ENCODE measurements at regions not wholly inside any gene's neighbourhood (a gene's known extent, or its start where the extent isn't known, plus 50 kb on each side); places are given as distances from the start of the nearest gene placed in this dataset.
"Not testable (repeated sequence)": the region's sequence is repeated elsewhere in the genome, so short reads cannot be mapped to it uniquely, and the experiment has no call there.

DNA sequence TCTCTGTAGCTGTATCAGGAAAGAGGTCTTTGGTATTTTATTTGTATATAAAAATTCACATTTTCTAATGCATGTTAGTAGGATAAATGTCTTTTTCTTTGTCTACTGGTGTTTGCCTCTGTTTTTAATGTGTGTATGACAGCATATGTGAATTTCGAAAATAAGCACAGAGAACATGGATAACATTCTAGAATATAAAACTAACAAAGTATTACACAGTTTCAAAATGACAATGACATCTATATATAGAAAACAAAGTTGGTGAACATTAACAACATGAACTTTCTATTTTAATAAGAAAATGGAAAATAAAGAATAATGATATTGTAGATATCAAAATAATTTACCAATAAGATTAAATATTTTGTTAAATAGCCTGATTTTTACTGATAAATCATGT lies 608.0 kb downstream of the COL12A1 start:
- H3K9ac ChIP-seq (ENCODE audit: low read depth, low read length), result no peak overlapping the region
- H3K4me2 ChIP-seq (ENCODE audit: low read length), result no peak overlapping the region
- no peaks in the 10 kb centered on the region for H3K9me3 ChIP-seq (replicated peaks; ENCODE audit: low read length)
- H3K36me3 ChIP-seq (ENCODE audit: insufficient read depth, low read length), result no peaks in the 10 kb centered on the region
- H3K4me3 ChIP-seq (ENCODE audit: low read length), result no peak overlapping the region
- H3K4me1 ChIP-seq (ENCODE audit: control insufficient read depth, insufficient read depth, low read length), result peaks cover 20% of the 10 kb centered on the region
- no peaks in the 10 kb centered on the region for H3K27me3 ChIP-seq (ENCODE audit: control insufficient read depth, insufficient read depth, low read length)

- Histone ChIP-seq H3K4me1 (ENCODE audit: control insufficient read depth, insufficient read depth, low read length) (peaks cover 20% of the 10 kb centered on the region), H3K36me3 (ENCODE audit: insufficient read depth, low read length) (no peaks in the 10 kb centered on the region), H3K27me3 (ENCODE audit: control insufficient read depth, insufficient read depth, low read length) (no peaks in the 10 kb centered on the region), H3K9ac (ENCODE audit: low read depth, low read length) (no peak overlapping the region), H3K4me2 (ENCODE audit: low read length) (no peak overlapping the region), H3K4me3 (ENCODE audit: low read length) (no peak overlapping the region), H3K9me3 (replicated peaks; ENCODE audit: low read length) (no peaks in the 10 kb centered on the region)
These were observed 608.6 kb downstream of the COL12A1 start for GRCh38 chr6:74597266-74597665.

DNA sequence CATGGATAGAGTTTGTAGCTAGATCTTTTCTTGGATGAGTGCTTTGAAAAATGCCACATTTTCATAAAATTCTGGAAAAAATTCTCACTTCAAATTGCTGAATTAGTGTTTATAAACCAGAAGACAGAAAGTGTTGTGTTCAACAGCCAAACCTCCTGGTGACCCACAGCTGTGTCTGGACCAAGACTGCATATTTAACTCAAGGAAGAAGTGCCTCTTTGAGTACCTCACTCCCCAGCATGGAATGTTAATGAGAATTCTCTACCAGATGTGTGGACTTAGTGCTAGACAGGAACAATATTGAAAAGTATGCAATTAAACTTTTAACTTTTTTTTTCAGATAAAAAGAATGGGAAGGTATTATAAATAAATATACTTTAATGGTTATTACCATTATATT lies 609.3 kb downstream of the COL12A1 start:
- H3K4me2 ChIP-seq (ENCODE audit: low read length), result no peak overlapping the region
- H3K9me3 ChIP-seq (replicated peaks; ENCODE audit: low read length), result no peaks in the 10 kb centered on the region
- H3K36me3 ChIP-seq (ENCODE audit: insufficient read depth, low read length), result no peaks in the 10 kb centered on the region
- no peak overlapping the region for H3K9ac ChIP-seq (ENCODE audit: low read depth, low read length)
- H3K4me3 ChIP-seq (ENCODE audit: low read length), result no peak overlapping the region
- H3K4me1 ChIP-seq (ENCODE audit: control insufficient read depth, insufficient read depth, low read length), result peaks cover 19% of the 10 kb centered on the region
- H3K27me3 ChIP-seq (ENCODE audit: control insufficient read depth, insufficient read depth, low read length), result no peaks in the 10 kb centered on the region

GRCh38 chr6:74594350-74594749 lies 611.5 kb downstream of the COL12A1 start:
- not testable (repeated sequence) for H3K27me3 ChIP-seq (ENCODE audit: control insufficient read depth, insufficient read depth, low read length); H3K9ac ChIP-seq (ENCODE audit: low read depth, low read length); H3K4me3 ChIP-seq (ENCODE audit: low read length); H3K9me3 ChIP-seq (replicated peaks; ENCODE audit: low read length); H3K4me2 ChIP-seq (ENCODE audit: low read length); H3K36me3 ChIP-seq (ENCODE audit: insufficient read depth, low read length)
- H3K4me1 ChIP-seq (ENCODE audit: control insufficient read depth, insufficient read depth, low read length), result peaks cover 15% of the 10 kb centered on the region

- no peaks in the 10 kb centered on the region for H3K9me3 ChIP-seq (replicated peaks; ENCODE audit: low read length)
- no peak overlapping the region for H3K9ac ChIP-seq (ENCODE audit: low read depth, low read length)
- H3K4me3 ChIP-seq (ENCODE audit: low read length), result no peak overlapping the region
- no peaks in the 10 kb centered on the region for H3K36me3 ChIP-seq (ENCODE audit: insufficient read depth, low read length)
- peaks cover 4% of the 10 kb centered on the region for H3K4me1 ChIP-seq (ENCODE audit: control insufficient read depth, insufficient read depth, low read length)
- H3K4me2 ChIP-seq (ENCODE audit: low read length), result no peak overlapping the region
- H3K27me3 ChIP-seq (ENCODE audit: control insufficient read depth, insufficient read depth, low read length), result no peaks in the 10 kb centered on the region
These were observed 617.6 kb downstream of the COL12A1 start for GRCh38 chr6:74588094-74588832.

GRCh38 chr6:74587386-74587785 lies 618.5 kb downstream of the COL12A1 start:
- peaks cover 4% of the 10 kb centered on the region for H3K4me1 ChIP-seq (ENCODE audit: control insufficient read depth, insufficient read depth, low read length)
- no peaks in the 10 kb centered on the region for H3K36me3 ChIP-seq (ENCODE audit: insufficient read depth, low read length)
- H3K4me3 ChIP-seq (ENCODE audit: low read length), result no peak overlapping the region
- H3K27me3 ChIP-seq (ENCODE audit: control insufficient read depth, insufficient read depth, low read length), result no peaks in the 10 kb centered on the region
- no peak overlapping the region for H3K4me2 ChIP-seq (ENCODE audit: low read length)
- no peaks in the 10 kb centered on the region for H3K9me3 ChIP-seq (replicated peaks; ENCODE audit: low read length)
- H3K9ac ChIP-seq (ENCODE audit: low read depth, low read length), result no peak overlapping the region

GRCh38 chr6:74585753-74586152 lies 620.1 kb downstream of the COL12A1 start:
- no peaks in the 10 kb centered on the region for H3K36me3 ChIP-seq (ENCODE audit: insufficient read depth, low read length)
- no peaks in the 10 kb centered on the region for H3K9me3 ChIP-seq (replicated peaks; ENCODE audit: low read length)
- H3K9ac ChIP-seq (ENCODE audit: low read depth, low read length), result no peak overlapping the region
- H3K4me3 ChIP-seq (ENCODE audit: low read length), result no peak overlapping the region
- peaks cover 4% of the 10 kb centered on the region for H3K4me1 ChIP-seq (ENCODE audit: control insufficient read depth, insufficient read depth, low read length)
- H3K27me3 ChIP-seq (ENCODE audit: control insufficient read depth, insufficient read depth, low read length), result no peaks in the 10 kb centered on the region
- no peak overlapping the region for H3K4me2 ChIP-seq (ENCODE audit: low read length)

- Histone ChIP-seq H3K36me3 (ENCODE audit: insufficient read depth, low read length) (no peaks in the 10 kb centered on the region), H3K27me3 (ENCODE audit: control insufficient read depth, insufficient read depth, low read length) (no peaks in the 10 kb centered on the region), H3K4me2 (ENCODE audit: low read length) (no peak overlapping the region), H3K4me1 (ENCODE audit: control insufficient read depth, insufficient read depth, low read length) (peaks cover 18% of the 10 kb centered on the region), H3K9me3 (replicated peaks; ENCODE audit: low read length) (no peaks in the 10 kb centered on the region), H3K9ac (ENCODE audit: low read depth, low read length) (no peak overlapping the region), H3K4me3 (ENCODE audit: low read length) (no peak overlapping the region)
These were observed 624.2 kb downstream of the COL12A1 start for GRCh38 chr6:74581681-74582080.

GRCh38 chr6:74579794-74580193 lies 626.1 kb downstream of the COL12A1 start:
- no peak overlapping the region for H3K4me3 ChIP-seq (ENCODE audit: low read length)
- no peaks in the 10 kb centered on the region for H3K27me3 ChIP-seq (ENCODE audit: control insufficient read depth, insufficient read depth, low read length)
- no peak overlapping the region for H3K9ac ChIP-seq (ENCODE audit: low read depth, low read length)
- H3K9me3 ChIP-seq (replicated peaks; ENCODE audit: low read length), result no peaks in the 10 kb centered on the region
- no peaks in the 10 kb centered on the region for H3K36me3 ChIP-seq (ENCODE audit: insufficient read depth, low read length)
- H3K4me2 ChIP-seq (ENCODE audit: low read length), result no peak overlapping the region
- peaks cover 14% of the 10 kb centered on the region for H3K4me1 ChIP-seq (ENCODE audit: control insufficient read depth, insufficient read depth, low read length)

- Histone ChIP-seq H3K9ac (ENCODE audit: low read depth, low read length) (no peak overlapping the region), H3K4me1 (ENCODE audit: control insufficient read depth, insufficient read depth, low read length) (peaks cover 14% of the 10 kb centered on the region), H3K36me3 (ENCODE audit: insufficient read depth, low read length) (no peaks in the 10 kb centered on the region), H3K27me3 (ENCODE audit: control insufficient read depth, insufficient read depth, low read length) (no peaks in the 10 kb centered on the region), H3K4me3 (ENCODE audit: low read length) (no peak overlapping the region), H3K9me3 (replicated peaks; ENCODE audit: low read length) (no peaks in the 10 kb centered on the region), H3K4me2 (ENCODE audit: low read length) (no peak overlapping the region)
These were observed 626.8 kb downstream of the COL12A1 start for GRCh38 chr6:74579047-74579446.

DNA sequence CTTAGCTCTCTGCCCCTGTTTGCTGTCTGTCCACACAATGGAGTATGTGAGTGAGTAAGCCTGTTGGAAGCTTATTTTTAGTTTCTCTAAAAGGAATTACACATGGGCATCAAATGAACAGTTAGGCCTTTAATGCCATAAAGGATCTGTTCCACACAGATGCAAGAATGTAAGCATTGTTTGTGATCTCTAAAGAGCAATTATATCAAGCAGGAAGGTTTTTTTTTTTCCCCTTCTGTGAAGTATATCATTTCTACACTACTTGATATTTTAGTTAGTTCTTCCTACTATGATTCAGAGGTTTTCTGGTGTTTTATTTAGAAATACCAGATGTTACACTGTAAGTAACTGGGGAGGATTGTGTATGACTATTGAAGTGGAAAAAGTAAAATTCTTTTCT lies 627.5 kb downstream of the COL12A1 start:
- H3K36me3 ChIP-seq (ENCODE audit: insufficient read depth, low read length), result no peaks in the 10 kb centered on the region
- no peak overlapping the region for H3K9ac ChIP-seq (ENCODE audit: low read depth, low read length)
- H3K27me3 ChIP-seq (ENCODE audit: control insufficient read depth, insufficient read depth, low read length), result no peaks in the 10 kb centered on the region
- peaks cover 14% of the 10 kb centered on the region for H3K4me1 ChIP-seq (ENCODE audit: control insufficient read depth, insufficient read depth, low read length)
- no peak overlapping the region for H3K4me2 ChIP-seq (ENCODE audit: low read length)
- no peak overlapping the region for H3K4me3 ChIP-seq (ENCODE audit: low read length)
- H3K9me3 ChIP-seq (replicated peaks; ENCODE audit: low read length), result no peaks in the 10 kb centered on the region

DNA sequence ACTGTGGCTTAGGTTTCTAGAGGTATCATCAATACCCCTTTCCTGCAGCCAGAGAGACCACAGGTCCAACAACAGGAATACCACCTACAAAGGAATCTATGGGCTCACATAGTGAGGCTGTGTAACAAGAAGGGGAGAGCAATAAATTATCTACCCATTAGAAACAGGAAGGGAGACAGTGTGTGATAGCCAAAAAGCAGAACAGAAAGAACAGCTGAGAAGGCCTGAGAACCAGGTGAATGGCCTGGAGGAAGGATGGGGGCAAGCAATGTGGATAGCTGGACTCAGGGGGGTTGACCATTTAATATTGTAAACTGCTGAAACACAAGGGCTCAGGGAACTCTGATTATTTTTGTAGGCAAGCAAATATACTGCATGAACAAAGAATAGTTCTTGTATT lies 628.2 kb downstream of the COL12A1 start:
- H3K36me3 ChIP-seq (ENCODE audit: insufficient read depth, low read length), result no peaks in the 10 kb centered on the region
- no peaks in the 10 kb centered on the region for H3K27me3 ChIP-seq (ENCODE audit: control insufficient read depth, insufficient read depth, low read length)
- H3K9me3 ChIP-seq (replicated peaks; ENCODE audit: low read length), result no peaks in the 10 kb centered on the region
- H3K9ac ChIP-seq (ENCODE audit: low read depth, low read length), result no peak overlapping the region
- H3K4me1 ChIP-seq (ENCODE audit: control insufficient read depth, insufficient read depth, low read length), result peaks cover 14% of the 10 kb centered on the region
- no peak overlapping the region for H3K4me2 ChIP-seq (ENCODE audit: low read length)
- H3K4me3 ChIP-seq (ENCODE audit: low read length), result no peak overlapping the region
